HG02678 (cell line): ENCODE measurements at regions not wholly inside any gene's neighbourhood (a gene's known extent, or its start where the extent isn't known, plus 50 kb on each side); places are given as distances from the start of the nearest gene placed in this dataset.

Experiments
- ATAC-seq: cut with Tn5 transposase; IDR thresholded peaks from one replicate; pipeline ENCODE4 v1.9.1; 2021; ENCODE audit warnings: mild to moderate bottlenecking, moderate library complexity; ENCODE audit not compliant: unreplicated experiment

GRCh38 chr14:73800970-73801515, 50.6 kb upstream of the PTGR2 start:
- no peak for ATAC-seq

GRCh38 chr14:73797543-73798265, 53.9 kb upstream of the PTGR2 start:
- ATAC-seq = no peak

- no peak for ATAC-seq
Measured at GRCh38 chr14:73796893-73797542, 54.6 kb upstream of the PTGR2 start.

- ATAC-seq = no peak
Measured at GRCh38 chr14:73796415-73796814, 55.2 kb upstream of the PTGR2 start.

GRCh38 chr14:73795974-73796373, 55.7 kb upstream of the PTGR2 start:
- no peak for ATAC-seq

GRCh38 chr14:73795466-73795865, 56.2 kb upstream of the PTGR2 start:
- no peak for ATAC-seq

DNA sequence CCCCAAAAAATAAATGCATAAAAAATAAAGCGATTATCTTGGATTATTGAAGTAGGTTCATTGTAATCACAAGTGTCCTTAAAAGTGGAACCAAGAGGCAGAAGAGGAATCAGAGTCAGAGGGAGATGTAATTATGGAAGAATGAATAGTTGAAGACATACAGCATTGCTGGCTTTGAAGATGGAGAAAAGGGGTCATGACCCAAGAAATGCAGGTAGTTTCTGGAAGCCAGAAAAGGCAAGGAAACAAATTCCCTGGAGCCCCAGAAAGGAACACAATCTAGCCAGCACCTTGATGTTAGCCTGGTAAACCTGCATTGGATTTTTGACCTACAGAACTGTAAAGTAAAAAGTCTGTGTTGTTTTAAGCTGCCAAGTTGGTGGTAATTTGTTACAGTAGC, 57.5 kb upstream of the PTGR2 start:
- ATAC-seq = no peak

GRCh38 chr14:73792481-73792880, 59.1 kb upstream of the PTGR2 start:
- ATAC-seq = no peak

DNA sequence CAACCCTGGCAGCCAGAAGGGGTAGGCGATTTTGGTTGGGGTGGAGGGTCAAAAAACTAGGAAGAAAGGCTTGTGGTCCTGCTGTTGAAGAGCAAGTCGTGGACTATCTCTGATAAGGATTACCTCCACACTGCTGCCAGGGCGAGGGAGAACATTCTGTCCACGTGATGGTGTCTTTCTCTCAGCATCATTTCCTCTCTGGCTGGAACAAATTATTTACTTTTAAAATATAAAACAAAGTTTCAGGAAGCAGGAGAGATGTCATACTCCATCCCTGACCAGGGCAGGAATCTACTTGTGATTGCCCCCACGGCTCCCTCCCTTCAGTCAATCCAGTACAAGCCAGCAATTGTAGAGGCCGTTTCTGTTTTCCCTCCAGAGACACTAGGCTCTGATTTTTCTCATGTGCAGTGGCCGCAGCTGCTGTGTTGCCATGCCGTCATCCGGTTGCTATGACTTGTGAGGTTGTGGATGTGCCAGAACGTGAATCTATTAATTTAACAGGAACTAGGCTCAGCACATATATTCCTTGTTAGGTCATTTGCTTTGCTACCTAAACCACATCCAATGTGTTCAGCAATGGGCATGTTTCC, 61.5 kb upstream of the PTGR2 start:
- no peak for ATAC-seq

DNA sequence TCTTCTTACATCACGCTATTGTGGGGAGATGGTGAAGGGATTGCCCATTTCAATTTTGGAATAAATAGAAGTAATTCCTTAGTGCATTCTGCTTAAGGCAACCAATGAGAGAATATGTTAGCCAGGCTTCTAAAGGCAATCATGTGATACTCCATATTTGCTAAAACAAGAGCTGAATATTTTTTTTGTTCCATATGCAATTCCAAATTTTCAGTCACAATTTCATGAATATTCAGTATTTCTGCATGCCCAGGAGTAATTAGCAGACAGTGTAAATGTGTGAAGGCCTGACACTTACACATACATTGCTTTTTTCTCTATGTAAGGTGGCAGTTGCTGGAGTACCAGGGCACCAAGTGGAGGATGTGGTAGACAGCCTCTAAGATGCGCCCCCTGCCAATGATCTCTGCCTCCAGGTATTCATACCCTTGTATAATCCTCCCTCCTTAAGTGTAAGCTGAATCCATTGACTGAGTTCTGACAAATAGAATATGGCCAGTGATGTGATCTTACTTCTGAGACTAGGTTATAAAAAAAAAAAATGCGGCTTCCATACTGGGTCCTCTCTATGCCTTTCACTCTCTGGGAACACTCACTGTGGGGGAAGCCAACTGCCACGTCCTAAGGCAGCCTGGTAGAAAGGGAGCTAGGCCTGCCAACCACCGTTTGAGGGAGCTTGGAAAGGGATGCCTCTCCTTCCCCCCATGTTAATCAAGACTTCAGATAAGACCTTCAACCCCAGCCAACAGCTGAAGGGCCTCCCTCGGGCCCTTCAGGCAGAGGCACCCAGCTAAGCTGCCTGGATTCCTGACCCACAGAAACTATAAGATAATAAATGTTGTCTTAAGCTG, 62.7 kb upstream of the PTGR2 start:
- ATAC-seq = no peak

GRCh38 chr14:73788317-73788598, 63.4 kb upstream of the PTGR2 start:
- no peak for ATAC-seq

- ATAC-seq = no peak
Measured at GRCh38 chr14:73787486-73788316, 63.9 kb upstream of the PTGR2 start.

DNA sequence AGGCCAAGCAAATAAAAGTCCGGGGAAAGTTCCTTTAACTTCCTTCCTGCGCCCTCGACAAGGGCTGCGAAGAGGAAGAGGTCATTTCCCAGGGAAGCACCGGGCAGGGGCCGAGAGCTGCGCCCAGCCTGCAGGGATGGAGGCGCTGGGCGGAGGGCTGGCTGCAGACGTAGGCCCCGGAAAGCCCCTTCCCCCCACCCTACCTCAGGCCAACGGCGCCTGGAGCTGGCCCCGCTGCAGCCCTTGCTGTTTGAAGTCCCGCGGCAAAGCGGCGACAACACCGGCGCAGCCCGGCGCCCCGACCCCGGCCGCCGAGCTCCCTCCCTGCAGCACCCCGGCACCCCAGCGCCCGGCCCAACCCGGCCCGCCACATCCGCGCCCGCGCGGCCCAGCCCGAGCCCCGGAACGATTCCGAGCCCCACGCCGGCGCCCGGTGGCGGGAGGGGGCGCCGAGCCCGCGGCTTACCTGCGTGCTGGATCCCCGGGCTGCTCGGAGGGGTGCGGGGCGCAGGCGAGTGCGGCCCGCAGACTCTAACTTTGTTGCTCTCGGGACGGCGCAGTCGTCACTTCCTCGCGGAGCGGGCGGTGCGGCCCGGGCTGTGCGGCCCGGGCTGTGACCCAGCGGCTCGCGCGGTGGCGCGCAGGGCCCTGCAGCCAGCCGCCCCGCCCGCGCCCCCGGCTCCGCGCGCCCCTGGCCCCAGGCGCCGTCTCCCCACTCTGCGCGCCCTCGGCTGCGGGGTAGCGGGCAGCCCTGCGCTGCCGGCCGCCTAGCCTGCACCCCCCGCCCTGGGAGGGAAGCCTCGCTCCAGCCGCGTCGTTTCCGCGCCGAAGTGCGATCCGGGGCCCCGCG, 64.8 kb upstream of the PTGR2 start:
- peak; percentile 45 for ATAC-seq

DNA sequence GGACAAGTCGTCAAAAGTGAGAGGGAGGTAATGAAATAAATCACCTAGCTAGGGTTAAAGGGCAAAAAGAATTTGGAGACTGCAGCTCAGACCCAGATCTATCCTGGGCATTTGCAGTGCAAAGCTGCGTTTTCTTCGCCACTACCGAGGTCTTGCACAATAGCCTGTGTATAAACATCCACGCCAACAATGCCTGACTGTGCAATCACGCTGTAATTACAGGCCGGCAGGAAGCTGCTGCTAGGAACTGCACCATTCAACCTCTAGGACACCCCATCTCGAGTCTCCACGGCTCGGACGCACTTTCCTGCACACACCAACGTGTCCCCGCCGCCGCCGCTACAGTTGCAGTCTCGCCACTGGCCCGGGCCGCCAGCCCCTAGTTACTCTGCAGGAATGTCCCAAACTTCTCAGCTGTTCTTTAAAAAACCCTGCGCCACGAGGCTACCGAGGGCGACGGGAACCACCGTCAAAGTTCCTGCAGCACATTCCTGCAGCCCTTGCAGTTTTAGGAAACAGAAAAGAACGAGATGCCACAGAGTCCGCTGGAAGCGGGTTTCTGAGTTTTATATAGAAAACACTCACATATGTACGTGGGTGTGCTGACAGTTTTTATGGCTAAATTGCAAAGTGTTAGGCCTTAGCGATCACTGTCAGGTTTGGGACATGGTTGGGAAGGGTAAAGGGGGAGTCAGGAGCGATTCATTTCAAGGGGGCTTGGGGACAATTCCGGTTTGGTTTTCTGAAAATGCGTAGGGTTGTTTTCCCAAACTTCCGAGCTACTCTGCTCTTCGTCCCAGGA, 65.6 kb upstream of the PTGR2 start:
- peak; percentile 27 for ATAC-seq

DNA sequence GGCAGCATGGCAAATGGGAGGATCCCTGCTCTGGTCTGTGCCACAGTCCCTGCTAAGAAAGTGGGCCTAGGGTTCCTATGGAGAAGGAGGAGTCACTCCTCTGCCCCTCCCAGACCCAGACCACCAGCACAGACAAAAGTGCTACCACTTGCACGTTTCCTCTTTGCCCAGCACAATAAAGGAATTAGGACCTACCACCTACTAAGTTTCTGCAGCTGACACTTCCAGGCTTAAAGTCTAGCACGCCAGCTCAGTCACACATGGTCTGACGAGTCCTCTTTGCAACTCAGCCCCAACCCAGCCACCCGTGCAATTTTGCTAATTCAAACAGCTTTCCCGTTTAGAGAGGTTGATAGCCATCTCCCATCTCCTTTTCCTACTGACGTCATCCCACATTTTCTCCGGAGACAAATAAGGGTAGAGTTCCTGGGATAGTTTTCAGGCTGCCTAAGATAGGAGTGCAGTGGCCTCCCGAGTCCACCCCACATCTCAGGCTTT, 66.2 kb upstream of the PTGR2 start:
- no peak for ATAC-seq

DNA sequence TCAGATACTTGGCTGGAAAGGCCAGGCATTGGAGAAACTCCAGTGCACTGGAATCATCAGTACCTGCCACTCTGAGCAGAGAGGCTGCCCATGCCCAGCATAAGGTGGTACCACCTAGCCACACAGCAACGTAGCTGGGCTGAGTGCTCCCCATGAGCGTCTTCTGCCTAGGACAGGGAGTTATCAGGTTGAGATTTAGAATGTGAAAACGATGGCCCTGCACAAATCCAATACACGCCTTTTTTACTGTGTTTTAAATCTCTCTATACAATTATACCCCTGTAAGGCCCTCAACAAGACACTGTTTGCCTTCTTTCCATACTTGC, 66.7 kb upstream of the PTGR2 start:
- no peak for ATAC-seq

GRCh38 chr14:73784181-73784987, 67.2 kb upstream of the PTGR2 start:
- ATAC-seq = no peak
